Heart left ventricle (tissue), 16 donors: ENCODE measurements at regions not wholly inside any gene's neighbourhood (a gene's known extent, or its start where the extent isn't known, plus 50 kb on each side); places are given as distances from the start of the nearest gene placed in this dataset.

ENCODE experiments used
- ATAC-seq, 4 donors: fragments of 200-7000 bp; cut with Tn5 transposase; one replicate each; pipeline ENCODE4 v1.9.1; 2020 to 2022; ENCODE audit warnings: moderate library complexity in 4 of 4, mild to moderate bottlenecking in 3 of 4, moderate number of reproducible peaks in 1 of 4
- DNase-seq, 5 donors: peaks; one replicate each; pipeline ENCODE4 v3.0.0-alpha.2; 2020
- H3K27ac ChIP-seq, 12 donors: fragments of 200-600 bp; sonication (generic) in 4 of 12; one replicate each; pipeline versions ENCODE4 v1.5.0 to v1.8.0; 2016 to 2022; ENCODE audit warnings: mild to moderate bottlenecking in 2 of 12
- H3K27me3 ChIP-seq, 9 donors: fragments of 200-600 bp; sonication (generic) in 2 of 9; one replicate each; pipeline versions ENCODE4 v1.5.1 to v1.8.0; 2016 to 2022; ENCODE audit warnings: mild to moderate bottlenecking in 3 of 9
- H3K36me3 ChIP-seq, 9 donors: fragments of 200-600 bp; sonication (generic) in 2 of 9; one replicate each; pipeline versions ENCODE4 v1.5.0 to v1.8.0; 2018 to 2022; ENCODE audit warnings: mild to moderate bottlenecking in 2 of 9
- H3K4me1 ChIP-seq, 12 donors: fragments of 200-600 bp; sonication (generic) in 4 of 12; one replicate each; pipeline versions ENCODE4 v1.5.0 to v1.8.0; 2016 to 2022; ENCODE audit warnings: mild to moderate bottlenecking in 3 of 12
- H3K4me3 ChIP-seq, 12 donors: fragments of 200-600 bp; sonication (generic) in 4 of 12; one replicate each; pipeline versions ENCODE4 v1.5.0 to v1.8.0; 2017 to 2022; ENCODE audit warnings: mild to moderate bottlenecking in 9 of 12, moderate library complexity in 4 of 12
- H3K9me3 ChIP-seq, 12 donors: fragments of 200-600 bp; sonication (generic) in 4 of 12; one replicate each; pipeline versions ENCODE4 v1.5.0 to v1.8.0; 2016 to 2022; ENCODE audit warnings: mild to moderate bottlenecking in 1 of 12
- CTCF ChIP-seq, 12 donors: fragments of 200-600 bp; sonication (generic) in 4 of 12; IDR thresholded peaks; one replicate each; pipeline versions ENCODE4 v1.5.0 to v1.8.0; 2018 to 2022; ENCODE audit warnings: antibody characterized with exemption in 12 of 12, mild to moderate bottlenecking in 5 of 12
- POLR2A ChIP-seq, 2 donors: fragments of 450-650 bp; IDR thresholded peaks; one replicate each; pipeline ENCODE4 v1.6.1; 2017; ENCODE audit warnings: antibody characterized with exemption in 2 of 2, mild to moderate bottlenecking in 2 of 2, moderate library complexity in 2 of 2
- WGBS, 4 donors: extraction: QIAGEN DNeasy Blood & Tissue Kit in 2 of 4; methylation state at CpG; one replicate each; pipeline versions ENCODE4 v1.1.5 to v1.1.7; 2013 to 2018; 5-methylcytosine and 5-hydroxymethylcytosine counted together
- intact Hi-C, 10 donors: fragments of 100-400 bp; cut with DNase I; formaldehyde crosslinking; loops; one replicate each; pipeline versions ENCODE4 v1.11.1 to v1.14.2; 2022
- donor health status: ischemic (EF 13 %, LVEDD 7.1; RV severe dilation, severe dysfunction).
- donor health status: healthy with polysubstance abuse.
- donor health status: DM: no; HTN: yes; CAD: no.
- donor health status: DM: no; HTN: no; CAD: no.
- donor health status: ischemic (EF 25% LVEDD 6.9; RV normal size, moderate dysfunction).
- donor health status: ischemic (EF 25% LVEDD 5.7; RV mildly dilated, moderate dysfunction).
- donor health status: healthy.
- donor health status: DM: yes; HTN: yes; CAD: no.
- donor health status: ischemic (EF 35%, LVEDD 5.7; RV mildly dilated, moderate dysfunction).
- donor health status: nonischemic (EF 11% LVEDD 7.7; RV severe dilation, severe dysfunction).
- donor health status: DM: yes; HTN: yes; CAD: no.
- donor health status: PGD.
- donor health status: ischemic (EF 29% LVEDD 5.4; RV normal size, mild dysfunction).
- donor health status: nonischemic (EF 23%, LVEDD 6.1; RV moderate dilation, normal function).

GRCh38 chr14:49297102-49297501 lies 289.1 kb downstream of the RPS29 start:
- Histone ChIP-seq H3K36me3 (no peaks in the 10 kb centered on the region), H3K4me1 (no peaks in the 10 kb centered on the region), H3K4me3 (no peak overlapping the region), H3K27me3 (no peaks in the 10 kb centered on the region), H3K9me3 (no peaks in the 10 kb centered on the region), H3K27ac (no peak overlapping the region)
- TF ChIP-seq CTCF (IDR thresholded peaks at IDR 0.05) (no peak), POLR2A (IDR thresholded peaks at IDR 0.05) (no peak)
- WGBS, 4 donors, result 78 to 88% (median 79%) methylated on average over 3 of the region's 3 CpGs
- no peak for DNase-seq
- intact Hi-C loops, result no loop called here
- ATAC-seq, result no peak

GRCh38 chr14:49294621-49295148 lies 291.5 kb downstream of the RPS29 start:
- 47 to 55% (median 51%) methylated on average over 5 of the region's 5 CpGs for WGBS, 4 donors
- no peak for TF ChIP-seq POLR2A (IDR thresholded peaks at IDR 0.05)
- TF ChIP-seq CTCF (IDR thresholded peaks at IDR 0.05), result no peak

GRCh38 chr14:49287004-49287403 lies 299.2 kb downstream of the RPS29 start:
- intact Hi-C loops, result no loop called here
- Histone ChIP-seq H3K4me3 (no peak overlapping the region), H3K27ac (no peak overlapping the region), H3K27me3 (no peaks in the 10 kb centered on the region), H3K36me3 (no peaks in the 10 kb centered on the region), H3K4me1 (no peaks in the 10 kb centered on the region), H3K9me3 (no peaks in the 10 kb centered on the region)
- TF ChIP-seq CTCF (IDR thresholded peaks at IDR 0.05) (no peak), POLR2A (IDR thresholded peaks at IDR 0.05) (no peak)
- ATAC-seq (no peak), DNase-seq (no peak)
- WGBS, 4 donors, result 45 to 57% (median 50%) methylated on average over 5 of the region's 5 CpGs

More at GRCh38 chr14:49294621-49295148, 291.5 kb downstream of the RPS29 start:
- Histone ChIP-seq H3K4me3 (no peak overlapping the region), H3K4me1 (no peaks in the 10 kb centered on the region), H3K9me3 (no peaks in the 10 kb centered on the region), H3K27ac (no peak overlapping the region), H3K27me3 (no peaks in the 10 kb centered on the region), H3K36me3 (no peaks in the 10 kb centered on the region)
- DNase-seq, result no peak
- ATAC-seq, result no peak
- intact Hi-C loops, result no loop called here

GRCh38 chr14:49286257-49286983 lies 299.8 kb downstream of the RPS29 start:
- Histone ChIP-seq H3K4me3 (no peak overlapping the region), H3K36me3 (no peaks in the 10 kb centered on the region), H3K27ac (no peak overlapping the region), H3K9me3 (no peaks in the 10 kb centered on the region), H3K4me1 (no peaks in the 10 kb centered on the region), H3K27me3 (no peaks in the 10 kb centered on the region)
- intact Hi-C loops, result no loop called here
- WGBS, 4 donors, result 71 to 91% (median 85%) methylated on average over 1 of the region's 1 CpG
- DNase-seq (no peak), ATAC-seq (no peak)
- TF ChIP-seq CTCF (IDR thresholded peaks at IDR 0.05), result no peak
- TF ChIP-seq POLR2A (IDR thresholded peaks at IDR 0.05), result no peak
